ENCODE measurements at regions not wholly inside any gene's neighbourhood (a gene's known extent, or its start where the extent isn't known, plus 50 kb on each side); places are given as distances from the start of the nearest gene placed in this dataset.
"Not testable (repeated sequence)": the region's sequence is repeated elsewhere in the genome, so short reads cannot be mapped to it uniquely, and the experiment has no call there.

GRCh38 chr6:78744144-78744543, 123.2 kb upstream of the IRAK1BP1 start:
- intact Hi-C loops (cut with DNase I) = no loop called here
- H3K27me3 ChIP-seq = no peaks in the 10 kb centered on the region
- H3K4me1 ChIP-seq = no peaks in the 10 kb centered on the region
- H3K27ac ChIP-seq = no peak overlapping the region
- DNase-seq (no peak), ATAC-seq (no peak)
- no peaks in the 10 kb centered on the region for H3K36me3 ChIP-seq
- H3K9me3 ChIP-seq = peaks cover 0 to 62% of the 10 kb centered on the region in 2 donors
- no peak for TF ChIP-seq CTCF (IDR thresholded peaks at IDR 0.05)
- H3K4me3 ChIP-seq = no peak overlapping the region

- peaks cover 0 to 54% of the 10 kb centered on the region in 2 donors for H3K9me3 ChIP-seq
- no peaks in the 10 kb centered on the region for H3K27me3 ChIP-seq
- intact Hi-C loops (cut with DNase I) = no loop called here
- no peak overlapping the region for H3K4me3 ChIP-seq
- no peak overlapping the region for H3K27ac ChIP-seq
- DNase-seq = no peak
- H3K36me3 ChIP-seq = no peaks in the 10 kb centered on the region
- TF ChIP-seq CTCF (IDR thresholded peaks at IDR 0.05) = no peak
- ATAC-seq = no peak
- H3K4me1 ChIP-seq = no peaks in the 10 kb centered on the region
These were observed 120.9 kb upstream of the IRAK1BP1 start for GRCh38 chr6:78746457-78746856.

- Histone ChIP-seq H3K4me3 (no peak overlapping the region), H3K36me3 (no peaks in the 10 kb centered on the region), H3K9me3 (peaks cover 0 to 36% of the 10 kb centered on the region in 2 donors), H3K27ac (no peak overlapping the region), H3K4me1 (no peaks in the 10 kb centered on the region), H3K27me3 (no peaks in the 10 kb centered on the region)
- TF ChIP-seq CTCF (IDR thresholded peaks at IDR 0.05) = no peak
- no peak for ATAC-seq
- intact Hi-C loops (cut with DNase I) = no loop called here
- no peak for DNase-seq
These were observed 118.0 kb upstream of the IRAK1BP1 start for GRCh38 chr6:78749326-78749725.

- H3K27ac ChIP-seq; H3K4me1 ChIP-seq; H3K27me3 ChIP-seq; H3K36me3 ChIP-seq; H3K4me3 ChIP-seq; intact Hi-C loops (cut with DNase I); ATAC-seq; DNase-seq: not testable (repeated sequence)
- peaks cover 0 to 14% of the 10 kb centered on the region in 2 donors for H3K9me3 ChIP-seq
These were observed 109.0 kb upstream of the IRAK1BP1 start for GRCh38 chr6:78758297-78758798.

GRCh38 chr6:78768271-78768670, 99.1 kb upstream of the IRAK1BP1 start:
- Histone ChIP-seq H3K27ac (no peak overlapping the region), H3K4me3 (no peak overlapping the region), H3K27me3 (no peaks in the 10 kb centered on the region), H3K36me3 (no peaks in the 10 kb centered on the region), H3K9me3 (peaks cover 0 to 5% of the 10 kb centered on the region in 2 donors), H3K4me1 (no peaks in the 10 kb centered on the region)
- no peak for TF ChIP-seq CTCF (IDR thresholded peaks at IDR 0.05)
- DNase-seq (no peak), ATAC-seq (no peak)
- intact Hi-C loops (cut with DNase I) = no loop called here

- Histone ChIP-seq H3K27me3 (no peaks in the 10 kb centered on the region), H3K36me3 (no peaks in the 10 kb centered on the region), H3K27ac (no peak overlapping the region), H3K9me3 (peaks cover 0 to 5% of the 10 kb centered on the region in 2 donors), H3K4me1 (no peaks in the 10 kb centered on the region), H3K4me3 (no peak overlapping the region)
- ATAC-seq (no peak), DNase-seq (no peak)
- no peak for TF ChIP-seq CTCF (IDR thresholded peaks at IDR 0.05)
- intact Hi-C loops (cut with DNase I) = no loop called here
These were observed 96.6 kb upstream of the IRAK1BP1 start for GRCh38 chr6:78770765-78771164.

Measured in left lung (tissue), 4 donors.